ENCODE measurements at regions not wholly inside any gene's neighbourhood (a gene's known extent, or its start where the extent isn't known, plus 50 kb on each side); places are given as distances from the start of the nearest gene placed in this dataset.

DNA sequence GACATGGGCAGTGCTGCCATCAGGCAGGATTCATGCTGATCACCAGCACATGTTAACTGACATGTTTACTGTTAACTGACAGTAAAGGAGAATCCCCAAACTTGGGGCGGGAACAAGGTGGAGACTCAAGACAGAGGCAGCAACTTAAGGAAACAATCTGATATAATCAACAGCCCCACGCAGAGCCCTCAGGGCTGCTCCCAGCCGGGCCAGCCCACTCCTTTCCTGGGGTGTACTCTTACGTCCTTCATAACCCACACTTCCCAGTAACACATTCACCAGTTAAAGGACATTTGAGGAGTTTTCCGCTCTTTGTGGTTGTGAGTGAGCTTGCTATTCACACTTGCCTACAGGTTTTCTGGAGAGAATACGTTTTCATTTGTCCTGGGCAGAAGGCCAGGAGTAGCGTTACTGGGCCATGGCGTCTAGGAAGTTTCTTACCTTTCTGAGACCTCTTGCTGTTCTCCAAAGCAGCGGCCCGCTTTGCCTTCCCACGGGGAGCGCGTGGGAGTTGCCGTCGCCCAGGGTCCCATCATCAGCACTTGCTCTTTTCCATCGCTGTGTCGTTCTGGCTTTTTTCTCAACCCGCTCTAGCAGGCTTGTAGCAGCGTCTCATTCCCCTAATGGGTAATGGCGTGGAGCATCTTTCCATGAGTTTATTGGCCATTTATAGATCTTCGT, 56.4 kb downstream of the FOXF2 start:
- TF ChIP-seq CTCF (IDR thresholded peaks at IDR 0.05) (no peak), POLR2AphosphoS5 (IDR thresholded peaks at IDR 0.05) (no peak), EP300 (IDR thresholded peaks at IDR 0.05) (no peak)
